Neuronal stem cell (in vitro differentiated cells): ENCODE measurements at regions not wholly inside any gene's neighbourhood (a gene's known extent, or its start where the extent isn't known, plus 50 kb on each side); places are given as distances from the start of the nearest gene placed in this dataset.

Source experiments
- DNase-seq: peaks from one replicate; pipeline ENCODE4 v3.0.0-alpha.2; 2013; ENCODE audit warnings: low spot score
- H2AFZ ChIP-seq: one replicate; pipeline ENCODE4 v1.6.1; 2013; ENCODE audit warnings: mild to moderate bottlenecking, low read length, inconsistent platforms
- H2AK5ac ChIP-seq: 2 replicates; pipeline ENCODE4 v1.6.1; 2013; ENCODE audit warnings: low read depth, mild to moderate bottlenecking, inconsistent platforms, low read length, moderate library complexity, mixed read lengths
- H2BK120ac ChIP-seq: 2 replicates; pipeline ENCODE4 v1.6.1; 2013; ENCODE audit warnings: low read depth, mild to moderate bottlenecking, inconsistent platforms, low read length, moderate library complexity, mixed read lengths
- H2BK12ac ChIP-seq: one replicate; pipeline ENCODE4 v1.6.1; 2013; ENCODE audit warnings: low read length, inconsistent platforms
- H2BK15ac ChIP-seq: 2 replicates; pipeline ENCODE4 v1.6.1; 2013; ENCODE audit warnings: mild to moderate bottlenecking, low read length, inconsistent platforms, mixed read lengths
- H2BK5ac ChIP-seq: one replicate; pipeline ENCODE4 v1.6.1; 2013; ENCODE audit warnings: inconsistent platforms, mild to moderate bottlenecking, low read length, moderate library complexity
- H3K14ac ChIP-seq: one replicate; pipeline ENCODE4 v1.6.1; 2013; ENCODE audit warnings: low read length, inconsistent platforms
- H3K18ac ChIP-seq: 2 replicates; pipeline ENCODE4 v1.6.1; 2013; ENCODE audit warnings: low read length, inconsistent platforms
- H3K23ac ChIP-seq: 2 replicates; pipeline ENCODE4 v1.6.1; 2013; ENCODE audit warnings: low read depth, mild to moderate bottlenecking, mixed read lengths, low read length, inconsistent platforms; ENCODE audit not compliant: poor library complexity
- H3K27ac ChIP-seq: replicated peaks from 3 replicates; pipeline ENCODE4 v1.5.1; 2013; ENCODE audit warnings: low read length, inconsistent platforms
- H3K27me3 ChIP-seq, 3 experiments: 2 replicates each; pipeline ENCODE4 v1.6.1; 2013; ENCODE audit warnings: low read length in 3 of 3, mild to moderate bottlenecking in 2 of 3, inconsistent platforms in 1 of 3, low read depth in 1 of 3, mixed read lengths in 1 of 3, moderate library complexity in 1 of 3; ENCODE audit not compliant: control insufficient read depth in 3 of 3, insufficient read depth in 3 of 3
- H3K36me3 ChIP-seq, 2 donors: replicated peaks in 1 of 2; 2 replicates each; pipeline ENCODE4 v1.6.1; 2013; ENCODE audit warnings: low read length in 2 of 2; ENCODE audit not compliant: control insufficient read depth in 2 of 2, insufficient read depth in 2 of 2
- H3K4ac ChIP-seq: 2 replicates; pipeline ENCODE4 v1.6.1; 2013; ENCODE audit warnings: inconsistent platforms, mild to moderate bottlenecking, low read length, moderate library complexity
- H3K4me1 ChIP-seq, 2 donors: 1 replicate in 1 of 2; 2 replicates in 1 of 2; pipeline ENCODE4 v1.6.1; 2013; ENCODE audit warnings: low read length in 2 of 2, low read depth in 1 of 2; ENCODE audit not compliant: control insufficient read depth in 2 of 2, insufficient read depth in 1 of 2
- H3K4me2 ChIP-seq: one replicate; pipeline ENCODE4 v1.6.1; 2013; ENCODE audit warnings: mild to moderate bottlenecking, low read length, inconsistent platforms; ENCODE audit not compliant: insufficient read depth, poor library complexity, severe bottlenecking
- H3K4me3 ChIP-seq, 2 donors: 2 replicates each; pipeline ENCODE4 v1.5.1; 2013; ENCODE audit warnings: low read length in 2 of 2, mild to moderate bottlenecking in 2 of 2, inconsistent platforms in 1 of 2, moderate library complexity in 1 of 2
- H3K79me1 ChIP-seq: one replicate; pipeline ENCODE4 v1.6.1; 2013; ENCODE audit warnings: low read depth, mild to moderate bottlenecking, inconsistent platforms, low read length, moderate library complexity
- H3K9ac ChIP-seq: one replicate; pipeline ENCODE4 v1.6.1; 2013; ENCODE audit warnings: mild to moderate bottlenecking, low read depth, low read length, inconsistent platforms; ENCODE audit not compliant: poor library complexity
- H3K9me3 ChIP-seq, 2 donors: replicated peaks in 1 of 2; 2 replicates each; pipeline versions ENCODE3 to v1.6.1; 2013; ENCODE audit warnings: low read length in 2 of 2, mild to moderate bottlenecking in 2 of 2, inconsistent platforms in 1 of 2, low read depth in 1 of 2, mixed read lengths in 1 of 2, moderate library complexity in 1 of 2; ENCODE audit not compliant: control insufficient read depth in 2 of 2, insufficient read depth in 1 of 2
- H4K8ac ChIP-seq: one replicate; pipeline ENCODE4 v1.6.1; 2013; ENCODE audit warnings: low read depth, mild to moderate bottlenecking, inconsistent platforms, low read length, moderate library complexity
- H4K91ac ChIP-seq: one replicate; pipeline ENCODE4 v1.6.1; 2013; ENCODE audit warnings: low read length, low read depth, mild to moderate bottlenecking, inconsistent platforms; ENCODE audit not compliant: poor library complexity
- WGBS, 2 donors: extraction: QIAGEN DNeasy Blood & Tissue Kit; methylation state at CpG; one replicate each; pipeline ENCODE4 v1.1.7; 2013; ENCODE audit warnings: missing lambda C conversion rate in 2 of 2, mixed read lengths in 1 of 2; ENCODE audit not compliant: insufficient read length in 2 of 2, insufficient replicate concordance in 1 of 2; ENCODE audit errors: extremely low coverage in 2 of 2; 5-methylcytosine and 5-hydroxymethylcytosine counted together

- no peaks in the 10 kb centered on the region for H3K9me3 ChIP-seq
- no CpG with 5 or more reads among the region's 4 CpGs for WGBS, 2 donors
- no peak overlapping the region for H3K4ac ChIP-seq
- no peak overlapping the region for H2AK5ac ChIP-seq
- no peak overlapping the region for H4K8ac ChIP-seq
- no peak overlapping the region for H3K27ac ChIP-seq
- H2BK120ac ChIP-seq, result no peak overlapping the region
- no peak overlapping the region for H4K91ac ChIP-seq
- H2BK12ac ChIP-seq, result no peak overlapping the region
- H3K36me3 ChIP-seq, result no peaks in the 10 kb centered on the region
- no peak overlapping the region for H3K4me2 ChIP-seq
- no peak overlapping the region for H3K4me3 ChIP-seq
- H2BK5ac ChIP-seq, result no peak overlapping the region
- no peak overlapping the region for H3K9ac ChIP-seq
- no peak overlapping the region for H3K23ac ChIP-seq
- no peak for DNase-seq
- H3K27me3 ChIP-seq, result no peaks in the 10 kb centered on the region
- H3K4me1 ChIP-seq, result no peaks in the 10 kb centered on the region
- H2AFZ ChIP-seq, result no peak overlapping the region
- no peak overlapping the region for H3K18ac ChIP-seq
- H2BK15ac ChIP-seq, result no peak overlapping the region
- H3K14ac ChIP-seq, result no peak overlapping the region
- no peaks in the 10 kb centered on the region for H3K79me1 ChIP-seq
These were observed 219.5 kb downstream of the PCDH7 start for GRCh38 chr4:30939684-30940083.

GRCh38 chr4:30941641-30942040, 221.5 kb downstream of the PCDH7 start:
- Histone ChIP-seq H3K36me3 (no peaks in the 10 kb centered on the region), H2BK12ac (no peak overlapping the region), H3K18ac (no peak overlapping the region), H3K27me3 (no peaks in the 10 kb centered on the region), H3K9me3 (no peaks in the 10 kb centered on the region), H3K27ac (no peak overlapping the region), H4K91ac (no peak overlapping the region), H3K9ac (no peak overlapping the region), H3K4me1 (peaks cover 0 to 2% of the 10 kb centered on the region in 2 donors), H3K14ac (no peak overlapping the region), H4K8ac (no peak overlapping the region), H3K4me3 (no peak overlapping the region), H3K79me1 (no peaks in the 10 kb centered on the region), H3K23ac (no peak overlapping the region), H3K4ac (no peak overlapping the region), H2BK15ac (no peak overlapping the region), H2BK120ac (no peak overlapping the region), H2BK5ac (no peak overlapping the region), H2AK5ac (no peak overlapping the region), H3K4me2 (no peak overlapping the region), H2AFZ (no peak overlapping the region)
- no peak for DNase-seq

- Histone ChIP-seq H3K14ac (no peak overlapping the region), H3K4me2 (no peak overlapping the region), H2BK12ac (no peak overlapping the region), H3K4me3 (no peak overlapping the region), H3K27ac (no peak overlapping the region), H2BK120ac (no peak overlapping the region), H3K9me3 (no peaks in the 10 kb centered on the region), H3K9ac (no peak overlapping the region), H3K4me1 (peaks cover 0 to 2% of the 10 kb centered on the region in 2 donors), H3K4ac (no peak overlapping the region), H2BK15ac (no peak overlapping the region), H3K79me1 (no peaks in the 10 kb centered on the region), H3K18ac (no peak overlapping the region), H4K91ac (no peak overlapping the region), H2AFZ (peak overlapping the region; percentile 5), H2AK5ac (no peak overlapping the region), H3K23ac (no peak overlapping the region), H3K27me3 (no peaks in the 10 kb centered on the region), H3K36me3 (no peaks in the 10 kb centered on the region), H2BK5ac (no peak overlapping the region), H4K8ac (no peak overlapping the region)
- no CpG with 5 or more reads among the region's 2 CpGs for WGBS, 2 donors
- DNase-seq, result no peak
These were observed 223.2 kb downstream of the PCDH7 start for GRCh38 chr4:30943356-30943755.

- Histone ChIP-seq H3K4me2 (no peak overlapping the region), H3K23ac (no peak overlapping the region), H3K14ac (no peak overlapping the region), H4K8ac (no peak overlapping the region), H2BK15ac (no peak overlapping the region), H4K91ac (no peak overlapping the region), H3K9me3 (no peaks in the 10 kb centered on the region), H3K79me1 (no peaks in the 10 kb centered on the region), H3K27me3 (no peaks in the 10 kb centered on the region), H3K18ac (no peak overlapping the region), H3K27ac (no peak overlapping the region), H2BK120ac (no peak overlapping the region), H2BK5ac (no peak overlapping the region), H3K4me1 (peaks cover 0 to 2% of the 10 kb centered on the region in 2 donors), H2AFZ (no peak overlapping the region), H3K4me3 (no peak overlapping the region), H2AK5ac (no peak overlapping the region), H2BK12ac (no peak overlapping the region), H3K4ac (no peak overlapping the region), H3K36me3 (no peaks in the 10 kb centered on the region), H3K9ac (no peak overlapping the region)
- no CpG with 5 or more reads among the region's 4 CpGs for WGBS, 2 donors
- DNase-seq, result no peak
These were observed 225.4 kb downstream of the PCDH7 start for GRCh38 chr4:30945586-30945985.
